ENCODE measurements at regions not wholly inside any gene's neighbourhood (a gene's known extent, or its start where the extent isn't known, plus 50 kb on each side); places are given as distances from the start of the nearest gene placed in this dataset.

- TF ChIP-seq CBX5 (CRISPR knock-in tag; IDR thresholded peaks at IDR 0.05; ENCODE audit: borderline replicate concordance) (peak; percentile 94), EHMT2 (IDR thresholded peaks at IDR 0.05; ENCODE audit: borderline replicate concordance, low read depth, low read length) (peak; percentile 55; the same call in 1 of the 2 replicates), KDM1A (CRISPR knock-in tag; IDR thresholded peaks at IDR 0.05) (peak; percentile 86), ZNF225 (CRISPR knock-in tag; IDR thresholded peaks at IDR 0.05) (no peak), GABPB1 (CRISPR knock-in tag; IDR thresholded peaks at IDR 0.05) (peak; percentile 45; the same call in 1 of the 2 replicates), RFX3 (CRISPR knock-in tag; IDR thresholded peaks at IDR 0.05) (no peak), ZNF724P (CRISPR knock-in tag; IDR thresholded peaks at IDR 0.05; ENCODE audit: borderline replicate concordance) (no peak), THAP7 (CRISPR knock-in tag; IDR thresholded peaks at IDR 0.05) (no peak), KIAA2018 (CRISPR knock-in tag; IDR thresholded peaks at IDR 0.05; ENCODE audit: borderline replicate concordance) (no peak), AHR (CRISPR knock-in tag; IDR thresholded peaks at IDR 0.05) (no peak), ZNF720 (CRISPR knock-in tag; IDR thresholded peaks at IDR 0.05) (no peak), ZNF101 (CRISPR knock-in tag; IDR thresholded peaks at IDR 0.05; ENCODE audit: borderline replicate concordance, low read depth) (no peak)
- TF ChIP-seq, protein P1, sequence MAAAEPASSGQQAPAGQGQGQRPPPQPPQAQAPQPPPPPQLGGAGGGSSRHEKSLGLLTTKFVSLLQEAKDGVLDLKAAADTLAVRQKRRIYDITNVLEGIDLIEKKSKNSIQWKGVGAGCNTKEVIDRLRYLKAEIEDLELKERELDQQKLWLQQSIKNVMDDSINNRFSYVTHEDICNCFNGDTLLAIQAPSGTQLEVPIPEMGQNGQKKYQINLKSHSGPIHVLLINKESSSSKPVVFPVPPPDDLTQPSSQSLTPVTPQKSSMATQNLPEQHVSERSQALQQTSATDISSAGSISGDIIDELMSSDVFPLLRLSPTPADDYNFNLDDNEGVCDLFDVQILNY (CRISPR knock-in tag; conservative IDR thresholded peaks at IDR 0.05), result no peak
- TF ChIP-seq, protein P2, sequence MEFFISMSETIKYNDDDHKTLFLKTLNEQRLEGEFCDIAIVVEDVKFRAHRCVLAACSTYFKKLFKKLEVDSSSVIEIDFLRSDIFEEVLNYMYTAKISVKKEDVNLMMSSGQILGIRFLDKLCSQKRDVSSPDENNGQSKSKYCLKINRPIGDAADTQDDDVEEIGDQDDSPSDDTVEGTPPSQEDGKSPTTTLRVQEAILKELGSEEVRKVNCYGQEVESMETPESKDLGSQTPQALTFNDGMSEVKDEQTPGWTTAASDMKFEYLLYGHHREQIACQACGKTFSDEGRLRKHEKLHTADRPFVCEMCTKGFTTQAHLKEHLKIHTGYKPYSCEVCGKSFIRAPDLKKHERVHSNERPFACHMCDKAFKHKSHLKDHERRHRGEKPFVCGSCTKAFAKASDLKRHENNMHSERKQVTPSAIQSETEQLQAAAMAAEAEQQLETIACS (CRISPR knock-in tag; IDR thresholded peaks at IDR 0.05), result no peak
- TF ChIP-seq, protein P3, sequence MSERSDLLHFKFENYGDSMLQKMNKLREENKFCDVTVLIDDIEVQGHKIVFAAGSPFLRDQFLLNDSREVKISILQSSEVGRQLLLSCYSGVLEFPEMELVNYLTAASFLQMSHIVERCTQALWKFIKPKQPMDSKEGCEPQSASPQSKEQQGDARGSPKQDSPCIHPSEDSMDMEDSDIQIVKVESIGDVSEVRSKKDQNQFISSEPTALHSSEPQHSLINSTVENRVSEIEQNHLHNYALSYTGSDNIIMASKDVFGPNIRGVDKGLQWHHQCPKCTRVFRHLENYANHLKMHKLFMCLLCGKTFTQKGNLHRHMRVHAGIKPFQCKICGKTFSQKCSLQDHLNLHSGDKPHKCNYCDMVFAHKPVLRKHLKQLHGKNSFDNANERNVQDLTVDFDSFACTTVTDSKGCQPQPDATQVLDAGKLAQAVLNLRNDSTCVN (CRISPR knock-in tag; IDR thresholded peaks at IDR 0.05; ENCODE audit: borderline replicate concordance), result peak; percentile 31; the same call in 1 of the 2 replicates
- TF ChIP-seq, protein P4, sequence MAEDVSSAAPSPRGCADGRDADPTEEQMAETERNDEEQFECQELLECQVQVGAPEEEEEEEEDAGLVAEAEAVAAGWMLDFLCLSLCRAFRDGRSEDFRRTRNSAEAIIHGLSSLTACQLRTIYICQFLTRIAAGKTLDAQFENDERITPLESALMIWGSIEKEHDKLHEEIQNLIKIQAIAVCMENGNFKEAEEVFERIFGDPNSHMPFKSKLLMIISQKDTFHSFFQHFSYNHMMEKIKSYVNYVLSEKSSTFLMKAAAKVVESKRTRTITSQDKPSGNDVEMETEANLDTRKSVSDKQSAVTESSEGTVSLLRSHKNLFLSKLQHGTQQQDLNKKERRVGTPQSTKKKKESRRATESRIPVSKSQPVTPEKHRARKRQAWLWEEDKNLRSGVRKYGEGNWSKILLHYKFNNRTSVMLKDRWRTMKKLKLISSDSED (CRISPR knock-in tag; IDR thresholded peaks at IDR 0.05), result no peak
These were observed 259.2 kb upstream of the CRY1 start (continued) for GRCh38 chr12:107352347-107353081.
